H1 (cell line): ENCODE measurements at regions not wholly inside any gene's neighbourhood (a gene's known extent, or its start where the extent isn't known, plus 50 kb on each side); places are given as distances from the start of the nearest gene placed in this dataset.

Experiments used
- ATF3 ChIP-seq: IDR thresholded peaks from 2 replicates; pipeline ENCODE4 v1.6.1; 2011; ENCODE audit warnings: low read depth, mild to moderate bottlenecking, low read length; ENCODE audit not compliant: insufficient read depth
- CBX5 ChIP-seq: fragments of 300-800, 300-1000 bp; sonication (generic); IDR thresholded peaks from 2 replicates; pipeline ENCODE4 v1.7.1; 2016; ENCODE audit warnings: antibody characterized with exemption, low read length, low read depth
- CEBPB ChIP-seq: IDR thresholded peaks from 2 replicates; pipeline ENCODE4 v1.6.1; 2012; ENCODE audit warnings: low read depth, low read length
- CHD7 ChIP-seq: fragments of 300-600 bp; sonication (generic); IDR thresholded peaks from 2 replicates; pipeline ENCODE4 v1.7.1; 2012; ENCODE audit warnings: low read length, moderate library complexity, mild to moderate bottlenecking, inconsistent platforms; ENCODE audit not compliant: insufficient replicate concordance
- CTCF ChIP-seq, 3 experiments: IDR thresholded peaks; 1 replicate in 2 of 3; 2 replicates in 1 of 3; pipeline versions ENCODE4 v1.5.1 to v1.6.1; 2011; ENCODE audit warnings: low read length in 3 of 3, mild to moderate bottlenecking in 3 of 3, inconsistent platforms in 2 of 3, low read depth in 1 of 3, moderate library complexity in 1 of 3; ENCODE audit not compliant: insufficient read depth in 1 of 3; ENCODE audit errors: control extremely low read depth in 1 of 3
- EZH2 ChIP-seq: fragments of 200-600 bp; sonication (generic); IDR thresholded peaks from 2 replicates; pipeline ENCODE4 v1.7.1; 2012; ENCODE audit warnings: low read depth, mild to moderate bottlenecking, moderate library complexity, low read length, inconsistent platforms; ENCODE audit not compliant: severe bottlenecking
- KDM1A ChIP-seq: fragments of 200-600, 300-600 bp; sonication (generic); IDR thresholded peaks from 2 replicates; pipeline ENCODE4 v1.7.1; 2016; ENCODE audit warnings: mild to moderate bottlenecking, low read length, borderline replicate concordance
- NRF1 ChIP-seq: IDR thresholded peaks from 2 replicates; pipeline ENCODE4 v1.6.1; 2011; ENCODE audit warnings: mild to moderate bottlenecking, low read depth, low read length, improper control_type of control experiment
- POLR2A ChIP-seq, 2 experiments: IDR thresholded peaks; 1 replicate in 1 of 2; 2 replicates in 1 of 2; pipeline ENCODE4 v1.6.1; 2011; ENCODE audit warnings: low read depth in 2 of 2, low read length in 2 of 2, mild to moderate bottlenecking in 2 of 2; ENCODE audit errors: control extremely low read depth in 1 of 2
- POLR2AphosphoS5 ChIP-seq: IDR thresholded peaks from 2 replicates; pipeline ENCODE4 v1.6.1; 2011; ENCODE audit warnings: low read depth, low read length
- RAD21 ChIP-seq, 2 experiments: IDR thresholded peaks in 1 of 2; conservative IDR thresholded peaks in 1 of 2; 2 replicates each; pipeline ENCODE4 v1.6.1; 2011; ENCODE audit warnings: low read depth in 2 of 2, low read length in 2 of 2, improper control_type of control experiment in 1 of 2, inconsistent platforms in 1 of 2, mild to moderate bottlenecking in 1 of 2, moderate library complexity in 1 of 2
- SUZ12 ChIP-seq: fragments of 200-600 bp; sonication (generic); IDR thresholded peaks from 2 replicates; pipeline ENCODE4 v1.6.1; 2012; ENCODE audit warnings: mild to moderate bottlenecking, inconsistent platforms, low read length, moderate library complexity, mixed read lengths
- ZNF274 ChIP-seq: IDR thresholded peaks from 2 replicates; pipeline ENCODE4 v1.7.0; 2012; ENCODE audit warnings: low read length, borderline replicate concordance; ENCODE audit errors: extremely low read depth

GRCh38 chr1:234827656-234828055 is 217.7 kb upstream of the IRF2BP2 start:
- TF ChIP-seq CTCF (IDR thresholded peaks at IDR 0.05; ENCODE audit: control extremely low read depth in 1 of 3, insufficient read depth in 1 of 3, low read depth in 1 of 3, low read length in 3 of 3) (no peak), POLR2A (IDR thresholded peaks at IDR 0.05; ENCODE audit: control extremely low read depth in 1 of 2, low read depth in 2 of 2, low read length in 2 of 2) (no peak), CEBPB (no peak), KDM1A (no peak), EZH2 (no peak), RAD21 (IDR thresholded peaks at IDR 0.05 in 1 of 2, conservative IDR thresholded peaks at IDR 0.05 in 1 of 2; ENCODE audit: low read depth in 2 of 2, low read length in 2 of 2) (no peak), ATF3 (no peak), ZNF274 (no peak), CBX5 (no peak), SUZ12 (no peak), NRF1 (no peak), CHD7 (no peak), POLR2AphosphoS5 (no peak)
